ENCODE measurements at regions not wholly inside any gene's neighbourhood (a gene's known extent, or its start where the extent isn't known, plus 50 kb on each side); places are given as distances from the start of the nearest gene placed in this dataset.

DNA sequence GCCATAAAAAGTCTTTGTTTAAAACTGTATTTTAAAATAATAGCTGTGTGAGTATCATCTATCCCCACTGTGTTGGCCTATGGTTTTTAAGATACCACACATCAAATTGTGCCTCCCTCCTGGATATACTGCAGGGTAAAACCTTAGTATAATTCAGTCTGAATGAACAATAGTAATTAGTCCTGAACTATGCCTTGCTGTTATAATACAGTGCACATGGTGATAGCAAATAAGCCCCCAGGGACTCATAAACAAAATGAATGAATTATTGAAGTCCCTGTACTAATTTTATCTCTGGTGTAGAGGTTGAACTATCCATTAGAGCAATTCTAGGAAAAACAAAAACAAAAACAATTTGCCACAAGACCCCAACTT, 142.7 kb upstream of the ADAMTSL1 start:
- no peak for DNase-seq (ENCODE audit: low read depth)
- TF ChIP-seq, protein P1, sequence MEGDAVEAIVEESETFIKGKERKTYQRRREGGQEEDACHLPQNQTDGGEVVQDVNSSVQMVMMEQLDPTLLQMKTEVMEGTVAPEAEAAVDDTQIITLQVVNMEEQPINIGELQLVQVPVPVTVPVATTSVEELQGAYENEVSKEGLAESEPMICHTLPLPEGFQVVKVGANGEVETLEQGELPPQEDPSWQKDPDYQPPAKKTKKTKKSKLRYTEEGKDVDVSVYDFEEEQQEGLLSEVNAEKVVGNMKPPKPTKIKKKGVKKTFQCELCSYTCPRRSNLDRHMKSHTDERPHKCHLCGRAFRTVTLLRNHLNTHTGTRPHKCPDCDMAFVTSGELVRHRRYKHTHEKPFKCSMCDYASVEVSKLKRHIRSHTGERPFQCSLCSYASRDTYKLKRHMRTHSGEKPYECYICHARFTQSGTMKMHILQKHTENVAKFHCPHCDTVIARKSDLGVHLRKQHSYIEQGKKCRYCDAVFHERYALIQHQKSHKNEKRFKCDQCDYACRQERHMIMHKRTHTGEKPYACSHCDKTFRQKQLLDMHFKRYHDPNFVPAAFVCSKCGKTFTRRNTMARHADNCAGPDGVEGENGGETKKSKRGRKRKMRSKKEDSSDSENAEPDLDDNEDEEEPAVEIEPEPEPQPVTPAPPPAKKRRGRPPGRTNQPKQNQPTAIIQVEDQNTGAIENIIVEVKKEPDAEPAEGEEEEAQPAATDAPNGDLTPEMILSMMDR (IDR thresholded peaks at IDR 0.05; ENCODE audit: control insufficient read depth, extremely low read depth, insufficient read depth): no peak

DNA sequence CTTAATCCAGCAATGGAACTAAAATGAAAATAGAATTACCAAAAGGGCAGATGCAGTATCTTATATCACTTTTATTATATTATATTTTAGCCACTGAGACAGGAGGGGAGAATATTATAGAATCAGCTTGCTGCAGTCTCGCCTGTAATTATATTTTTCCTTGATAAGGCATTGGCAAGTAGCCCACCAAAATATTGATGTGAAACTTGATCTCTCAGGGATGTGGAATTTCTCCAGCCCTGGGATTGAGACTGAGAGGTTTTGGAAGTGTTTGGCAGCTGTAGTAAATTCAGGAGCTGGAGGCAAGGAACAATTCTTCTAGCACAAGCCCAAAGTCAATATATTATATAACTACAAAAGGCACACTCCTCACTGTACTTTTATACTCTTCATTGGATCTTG, 142.1 kb upstream of the ADAMTSL1 start:
- H3K4me3 ChIP-seq (ENCODE audit: low read depth, low read length): no peak overlapping the region
- peak; percentile 46 for DNase-seq (ENCODE audit: low read depth)
- TF ChIP-seq, protein P1 (IDR thresholded peaks at IDR 0.05; ENCODE audit: control insufficient read depth, extremely low read depth, insufficient read depth): no peak

More for the DNA sequence above, 142.7 kb upstream of the ADAMTSL1 start:
- no peak overlapping the region for H3K4me3 ChIP-seq (ENCODE audit: low read depth, low read length)

DNA sequence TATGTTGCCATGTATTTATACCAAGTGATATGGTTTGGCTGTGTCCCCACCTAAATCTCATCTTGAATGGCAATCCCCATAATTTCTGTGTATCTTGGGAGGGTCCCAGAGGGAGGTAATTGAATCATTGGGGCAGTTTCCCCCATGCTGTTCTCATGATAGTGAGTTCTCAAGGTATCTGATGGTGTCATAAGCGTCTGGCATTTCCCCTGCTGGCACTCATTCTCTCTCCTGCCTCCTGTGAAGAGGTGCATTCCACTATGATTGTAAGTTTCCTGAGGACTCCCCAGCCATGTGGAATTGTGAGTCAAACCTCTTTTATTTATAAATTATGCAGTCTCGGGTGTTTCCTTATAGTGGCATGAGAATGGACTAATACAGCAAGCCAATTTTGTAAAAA, 140.8 kb upstream of the ADAMTSL1 start:
- H3K4me3 ChIP-seq (ENCODE audit: low read depth, low read length): no peak overlapping the region
- TF ChIP-seq, protein P1 (IDR thresholded peaks at IDR 0.05; ENCODE audit: control insufficient read depth, extremely low read depth, insufficient read depth): no peak
- no peak for DNase-seq (ENCODE audit: low read depth)

DNA sequence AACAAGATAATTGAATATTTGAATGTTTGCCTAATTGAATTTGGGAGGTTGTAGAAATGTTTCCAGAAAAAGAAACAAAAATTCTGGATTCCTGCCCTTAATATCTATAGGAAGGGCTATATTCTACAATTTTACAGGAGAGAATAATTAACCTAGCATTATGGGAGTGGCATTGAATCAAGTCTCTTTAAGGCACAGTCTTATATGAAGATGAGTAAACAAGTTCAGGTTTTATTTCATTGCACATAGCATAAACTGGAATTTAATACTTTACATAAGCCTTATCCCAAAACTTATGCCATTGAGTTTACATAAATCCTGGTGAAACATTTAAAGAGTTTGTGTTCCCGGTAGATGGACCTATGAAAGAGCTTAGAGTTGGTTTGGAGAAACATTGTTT, 138.1 kb upstream of the ADAMTSL1 start:
- DNase-seq (ENCODE audit: low read depth): peak; percentile 22
- H3K4me3 ChIP-seq (ENCODE audit: low read depth, low read length): no peak overlapping the region
- TF ChIP-seq, protein P1 (IDR thresholded peaks at IDR 0.05; ENCODE audit: control insufficient read depth, extremely low read depth, insufficient read depth): no peak

DNA sequence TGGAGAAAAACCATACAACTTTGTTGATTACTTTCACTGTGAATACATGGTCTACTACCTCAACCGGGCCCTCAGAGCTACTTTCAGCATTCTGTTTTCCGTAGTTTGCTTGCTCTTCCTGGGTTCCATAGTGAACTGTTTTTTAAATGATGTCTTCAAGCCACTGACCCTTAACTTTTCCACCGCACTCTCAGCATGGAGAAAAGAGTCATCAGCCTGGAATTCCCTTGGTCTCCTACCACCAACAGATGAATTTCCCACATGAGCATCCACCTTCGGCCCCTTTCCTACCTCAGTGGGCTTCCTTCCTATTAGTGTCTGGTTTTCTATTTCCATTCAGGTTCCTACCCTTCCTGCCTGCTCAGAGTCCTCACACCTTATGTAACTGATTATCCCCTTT, 135.9 kb upstream of the ADAMTSL1 start:
- no peak overlapping the region for H3K4me3 ChIP-seq (ENCODE audit: low read depth, low read length)
- TF ChIP-seq, protein P1 (IDR thresholded peaks at IDR 0.05; ENCODE audit: control insufficient read depth, extremely low read depth, insufficient read depth): no peak
- DNase-seq (ENCODE audit: low read depth): no peak

DNA sequence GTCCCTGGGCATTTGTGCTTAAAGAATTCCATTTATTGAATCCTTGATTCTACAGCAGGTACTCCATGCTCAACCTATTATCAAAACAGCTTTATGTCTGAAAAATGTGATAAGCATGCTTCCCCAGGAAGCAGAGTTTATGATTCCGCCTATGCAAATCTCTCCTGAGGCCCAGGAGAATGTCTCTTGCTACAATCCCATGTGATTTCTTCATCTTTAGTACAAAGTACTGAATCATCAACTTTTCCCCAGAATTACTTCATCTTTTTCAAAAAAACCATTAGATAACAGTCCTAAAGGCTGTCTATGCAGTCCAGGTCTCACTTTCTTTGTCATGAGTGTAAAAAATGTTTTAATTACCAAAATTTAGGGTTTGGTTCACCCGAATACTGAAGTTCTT, 130.2 kb upstream of the ADAMTSL1 start:
- no peak overlapping the region for H3K4me3 ChIP-seq (ENCODE audit: low read depth, low read length)
- TF ChIP-seq, protein P1 (IDR thresholded peaks at IDR 0.05; ENCODE audit: control insufficient read depth, extremely low read depth, insufficient read depth): no peak
- DNase-seq (ENCODE audit: low read depth): no peak

DNA sequence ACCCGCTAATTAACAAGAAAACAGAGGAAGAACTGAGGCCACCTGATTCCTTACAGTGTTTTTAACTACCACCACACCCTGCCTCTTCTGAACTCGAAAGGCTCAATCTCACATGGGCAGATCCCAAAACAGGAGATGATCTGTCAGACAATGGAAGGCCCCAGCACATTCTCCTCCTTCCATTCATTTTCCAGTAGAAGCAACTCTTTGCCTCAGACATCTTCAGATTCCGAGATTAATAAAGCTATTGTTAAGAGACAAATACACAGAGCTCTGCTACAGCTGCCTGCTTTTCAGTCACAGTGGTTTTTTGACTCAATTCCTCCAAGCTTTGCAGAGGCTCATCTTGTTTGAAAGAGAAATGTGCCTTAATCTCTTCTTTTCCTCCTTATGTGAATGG, 127.2 kb upstream of the ADAMTSL1 start:
- TF ChIP-seq, protein P1 (IDR thresholded peaks at IDR 0.05; ENCODE audit: control insufficient read depth, extremely low read depth, insufficient read depth): no peak
- no peak overlapping the region for H3K4me3 ChIP-seq (ENCODE audit: low read depth, low read length)
- no peak for DNase-seq (ENCODE audit: low read depth)

Data from LNCaP clone FGC (cell line).